GM12864 (cell line): ENCODE measurements at regions not wholly inside any gene's neighbourhood (a gene's known extent, or its start where the extent isn't known, plus 50 kb on each side); places are given as distances from the start of the nearest gene placed in this dataset.

Source experiments
- DNase-seq: peaks from one replicate; pipeline ENCODE4 v3.0.0-alpha.2; 2011; ENCODE audit warnings: low read depth
- H3K4me3 ChIP-seq: 2 replicates; pipeline ENCODE4 v1.5.1; 2011; ENCODE audit warnings: mild to moderate bottlenecking, low read depth, low read length, control low read depth
- CTCF ChIP-seq: IDR thresholded peaks from 2 replicates; pipeline ENCODE4 v1.5.1; 2011; ENCODE audit warnings: low read depth, mild to moderate bottlenecking, moderate library complexity, low read length, control low read depth, inconsistent platforms; ENCODE audit errors: missing control alignments

- DNase-seq, result no peak
- H3K4me3 ChIP-seq, result no peak overlapping the region
- no peak for TF ChIP-seq CTCF
Observed at GRCh38 chr13:57824121-57824520, 192.6 kb downstream of the PCDH17 start.

GRCh38 chr13:57825066-57825465 is 193.5 kb downstream of the PCDH17 start:
- DNase-seq, result no peak
- no peak overlapping the region for H3K4me3 ChIP-seq
- no peak for TF ChIP-seq CTCF

- TF ChIP-seq CTCF, result no peak
- H3K4me3 ChIP-seq, result no peak overlapping the region
- DNase-seq, result no peak
Observed at GRCh38 chr13:57829496-57829895, 198.0 kb downstream of the PCDH17 start.

- TF ChIP-seq CTCF, result no peak
- no peak for DNase-seq
- no peak overlapping the region for H3K4me3 ChIP-seq
Observed at GRCh38 chr13:57832187-57832586, 200.6 kb downstream of the PCDH17 start.

GRCh38 chr13:57837801-57838200 is 206.3 kb downstream of the PCDH17 start:
- TF ChIP-seq CTCF, result no peak
- no peak for DNase-seq
- no peak overlapping the region for H3K4me3 ChIP-seq

- no peak for TF ChIP-seq CTCF
- no peak overlapping the region for H3K4me3 ChIP-seq
- no peak for DNase-seq
Observed at GRCh38 chr13:57843521-57843920, 212.0 kb downstream of the PCDH17 start.

GRCh38 chr13:57846600-57847173 is 215.1 kb downstream of the PCDH17 start:
- no peak for TF ChIP-seq CTCF
- DNase-seq, result no peak
- no peak overlapping the region for H3K4me3 ChIP-seq
